IPS DF 6.9 (cell line): ENCODE measurements at regions not wholly inside any gene's neighbourhood (a gene's known extent, or its start where the extent isn't known, plus 50 kb on each side); places are given as distances from the start of the nearest gene placed in this dataset.
"Not testable (repeated sequence)": the region's sequence is repeated elsewhere in the genome, so short reads cannot be mapped to it uniquely, and the experiment has no call there.

Source experiments
- DNase-seq: peaks from one replicate; pipeline ENCODE4 v3.0.0-alpha.2; 2013; ENCODE audit warnings: low read depth, low spot score
- H3K27ac ChIP-seq: one replicate; pipeline ENCODE4 v1.5.1; 2013; ENCODE audit warnings: low read length, control low read depth
- H3K27me3 ChIP-seq: 2 replicates; pipeline ENCODE4 v1.6.1; 2013; ENCODE audit warnings: mild to moderate bottlenecking, low read length; ENCODE audit not compliant: control insufficient read depth, insufficient read depth
- H3K36me3 ChIP-seq: 2 replicates; pipeline ENCODE4 v1.6.1; 2013; ENCODE audit warnings: low read length; ENCODE audit not compliant: control insufficient read depth, insufficient read depth
- H3K4me1 ChIP-seq: 2 replicates; pipeline ENCODE4 v1.6.1; 2013; ENCODE audit warnings: low read length; ENCODE audit not compliant: control insufficient read depth, insufficient read depth
- H3K4me3 ChIP-seq: 2 replicates; pipeline ENCODE4 v1.5.1; 2013; ENCODE audit warnings: mild to moderate bottlenecking, low read length
- H3K9me3 ChIP-seq: 2 replicates; pipeline ENCODE4 v1.6.1; 2013; ENCODE audit warnings: low read length, inconsistent platforms; ENCODE audit not compliant: control insufficient read depth, insufficient read depth
- WGBS: extraction: QIAGEN DNeasy Blood & Tissue Kit; methylation state at CpG from one replicate; pipeline ENCODE4 v1.1.7; 2013; ENCODE audit warnings: mixed read lengths, missing lambda C conversion rate; ENCODE audit not compliant: insufficient read length, insufficient coverage; 5-methylcytosine and 5-hydroxymethylcytosine counted together

DNA sequence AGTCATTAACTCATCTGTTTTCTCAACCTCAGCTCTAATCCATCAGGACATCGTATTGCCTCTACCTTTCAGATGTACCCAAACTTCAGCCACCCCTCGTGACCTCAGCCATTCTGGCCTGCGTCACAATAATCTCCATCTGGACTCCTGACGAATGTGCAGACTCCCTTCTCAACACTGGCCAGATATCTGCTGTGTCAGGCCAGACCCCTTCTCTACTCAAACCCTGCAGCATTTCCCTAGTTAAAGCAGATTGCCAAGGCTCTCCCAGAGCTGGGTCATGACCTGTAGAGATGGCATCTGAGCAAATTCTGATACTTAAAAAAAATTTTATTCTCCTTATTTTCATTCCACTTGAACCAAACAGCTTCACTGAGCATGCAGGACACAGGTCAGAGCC lies 69.5 kb upstream of the TMEM18 start:
- WGBS: no CpG with 5 or more reads among the region's 4 CpGs

DNA sequence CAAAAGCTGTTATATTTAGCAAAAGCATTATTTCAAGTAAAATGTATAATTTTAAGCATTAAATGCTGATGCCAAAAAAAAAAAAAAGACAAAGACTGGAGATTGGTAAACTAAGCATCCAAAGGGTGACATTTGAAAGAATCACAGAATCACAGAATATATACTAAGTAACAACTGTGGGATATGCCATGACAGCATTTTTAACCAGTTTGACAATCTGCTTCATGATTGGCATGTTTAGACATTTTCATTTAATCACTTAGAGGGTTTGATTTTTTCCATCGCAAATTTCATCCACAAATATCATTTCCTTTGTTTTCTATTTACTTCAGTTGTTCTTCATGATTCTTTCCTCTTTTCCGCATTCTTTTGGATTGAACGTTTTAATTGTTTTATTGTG lies 66.9 kb upstream of the TMEM18 start:
- no peak overlapping the region for H3K4me3 ChIP-seq
- peaks cover 2% of the 10 kb centered on the region; the same call in 1 of the 2 replicates for H3K4me1 ChIP-seq
- H3K9me3 ChIP-seq: no peaks in the 10 kb centered on the region
- no peaks in the 10 kb centered on the region for H3K27me3 ChIP-seq
- whole genome bisulfite sequencing: 100% methylated on average over 1 of the region's 3 CpGs
- DNase-seq: no peak
- no peak overlapping the region for H3K27ac ChIP-seq
- peaks cover 5% of the 10 kb centered on the region; the same call in 1 of the 2 replicates for H3K36me3 ChIP-seq

More for the DNA sequence above, 69.5 kb upstream of the TMEM18 start:
- Histone ChIP-seq H3K4me1 (no peaks in the 10 kb centered on the region; the same call in 1 of the 2 replicates), H3K4me3 (no peak overlapping the region), H3K27me3 (no peaks in the 10 kb centered on the region), H3K9me3 (no peaks in the 10 kb centered on the region; the same call in 1 of the 2 replicates), H3K36me3 (peaks cover 5% of the 10 kb centered on the region; the same call in 1 of the 2 replicates), H3K27ac (no peak overlapping the region)
- no peak for DNase-seq

DNA sequence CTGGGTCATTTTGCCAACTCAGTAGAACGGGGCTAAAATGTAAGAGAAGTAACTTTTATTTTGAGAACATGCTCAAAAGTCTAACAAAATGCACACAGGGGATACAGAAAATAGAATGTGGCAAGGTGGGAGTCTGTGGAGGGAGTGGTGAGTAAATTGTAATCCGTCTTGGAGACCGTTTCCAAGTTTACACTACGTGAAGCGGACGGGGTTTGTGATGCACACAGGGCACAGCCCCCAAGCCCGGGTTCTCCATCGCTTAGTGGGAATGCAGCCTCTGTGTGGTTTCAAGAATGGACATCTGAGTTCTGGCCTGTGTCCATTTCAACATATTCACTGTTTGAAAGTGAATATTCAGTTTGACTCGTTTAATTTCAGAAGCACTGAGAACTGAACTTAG lies 65.0 kb upstream of the TMEM18 start:
- WGBS: no CpG with 5 or more reads among the region's 9 CpGs
- no peak for DNase-seq
- Histone ChIP-seq H3K4me1 (peaks cover 2% of the 10 kb centered on the region; the same call in 1 of the 2 replicates), H3K27me3 (no peaks in the 10 kb centered on the region), H3K36me3 (no peaks in the 10 kb centered on the region; the same call in 1 of the 2 replicates), H3K27ac (no peak overlapping the region), H3K4me3 (no peak overlapping the region), H3K9me3 (no peaks in the 10 kb centered on the region)

DNA sequence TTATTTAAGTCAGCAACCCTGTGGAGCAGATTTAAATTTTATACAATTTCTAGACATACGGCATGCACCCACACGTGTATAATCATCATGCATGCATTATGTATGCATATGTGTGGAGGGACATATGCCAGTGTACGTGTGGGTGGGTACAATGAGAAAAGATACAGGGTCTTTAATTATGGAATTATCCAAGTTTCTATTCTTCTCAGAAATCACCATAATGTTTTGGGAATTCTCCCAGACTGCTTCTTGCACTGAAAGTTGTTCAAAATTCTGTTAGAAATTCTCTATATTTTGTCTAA lies 63.9 kb upstream of the TMEM18 start:
- Histone ChIP-seq H3K9me3 (no peaks in the 10 kb centered on the region), H3K36me3 (no peaks in the 10 kb centered on the region; the same call in 1 of the 2 replicates), H3K27me3 (no peaks in the 10 kb centered on the region), H3K27ac (no peak overlapping the region), H3K4me3 (peak overlapping the region; percentile 62; the same call in 1 of the 2 replicates), H3K4me1 (peaks cover 2% of the 10 kb centered on the region; the same call in 1 of the 2 replicates)
- no CpG with 5 or more reads among the region's 3 CpGs for WGBS
- no peak for DNase-seq

DNA sequence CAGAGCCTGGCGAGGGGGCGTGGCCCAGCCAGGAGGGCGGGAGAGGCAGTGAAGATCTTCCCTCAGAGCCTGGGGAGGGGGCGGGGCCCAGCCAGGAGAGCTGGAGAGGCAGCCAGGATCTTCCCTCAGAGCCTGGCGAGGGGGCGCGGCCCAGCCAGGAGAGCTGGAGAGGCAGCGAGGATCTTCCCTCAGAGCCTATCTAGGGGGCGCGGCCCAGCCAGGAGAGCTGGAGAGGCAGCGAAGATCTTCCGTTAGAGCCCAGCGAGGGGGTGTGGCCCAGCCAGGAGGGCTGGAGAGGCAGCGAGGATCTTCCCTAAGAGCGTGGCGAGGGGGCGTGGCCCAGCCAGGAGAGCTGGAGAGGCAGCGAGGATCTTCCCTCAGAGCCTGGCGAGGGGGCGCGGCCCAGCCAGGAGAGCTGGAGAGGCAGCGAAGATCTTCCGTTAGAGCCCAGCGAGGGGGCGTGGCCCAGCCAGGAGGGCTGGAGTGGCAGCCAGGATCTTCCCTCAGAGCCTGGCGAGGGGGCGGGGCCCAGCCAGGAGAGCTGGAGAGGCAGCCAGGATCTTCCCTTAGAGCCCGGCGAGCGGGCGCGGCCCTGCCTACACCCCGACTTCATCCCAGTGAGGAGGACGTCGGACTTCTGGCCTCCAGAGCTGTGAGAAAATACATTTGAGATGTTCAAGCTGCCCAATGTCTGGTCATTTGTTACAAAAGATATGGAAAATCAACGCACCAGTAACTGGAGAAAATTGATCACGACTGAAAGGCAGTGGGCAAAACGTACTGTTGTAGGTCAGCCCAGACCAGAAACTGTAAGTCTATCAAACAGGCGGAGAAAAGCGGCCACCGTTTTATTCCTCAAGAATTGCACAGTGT lies 63.4 kb upstream of the TMEM18 start:
- not testable (repeated sequence) for H3K27me3 ChIP-seq, H3K9me3 ChIP-seq, H3K36me3 ChIP-seq, H3K4me1 ChIP-seq, H3K27ac ChIP-seq
- DNase-seq: peak; percentile 86
- H3K4me3 ChIP-seq: peak overlapping the region; percentile 62; the same call in 1 of the 2 replicates
- no CpG with 5 or more reads among the region's 41 CpGs for WGBS

DNA sequence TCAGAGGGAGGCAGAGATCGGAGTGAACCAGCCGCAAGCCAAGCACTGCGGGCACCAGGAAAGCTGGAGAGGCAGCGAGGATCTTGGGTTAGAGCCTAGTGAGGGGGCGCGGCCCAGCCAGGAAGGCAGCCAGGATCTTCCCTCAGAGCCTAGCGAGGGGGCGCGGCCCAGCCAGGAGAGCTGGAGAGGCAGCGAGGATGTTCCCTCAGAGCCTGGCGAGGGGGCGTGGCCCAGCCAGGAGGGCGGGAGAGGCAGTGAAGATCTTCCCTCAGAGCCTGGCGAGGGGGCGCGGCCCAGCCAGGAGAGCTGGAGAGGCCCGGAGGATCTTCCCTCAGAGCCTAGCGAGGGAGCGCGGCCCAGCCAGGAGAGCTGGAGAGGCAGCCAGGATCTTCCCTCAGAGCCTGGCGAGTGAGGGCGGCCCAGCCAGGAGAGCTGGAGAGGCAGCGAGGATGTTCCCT lies 62.7 kb upstream of the TMEM18 start:
- no CpG with 5 or more reads among the region's 23 CpGs for WGBS
- H3K9me3 ChIP-seq, H3K36me3 ChIP-seq, H3K4me1 ChIP-seq, H3K27me3 ChIP-seq, H3K27ac ChIP-seq: not testable (repeated sequence)
- H3K4me3 ChIP-seq: peak overlapping the region; percentile 39; the same call in 1 of the 2 replicates
- peak; percentile 71 for DNase-seq

DNA sequence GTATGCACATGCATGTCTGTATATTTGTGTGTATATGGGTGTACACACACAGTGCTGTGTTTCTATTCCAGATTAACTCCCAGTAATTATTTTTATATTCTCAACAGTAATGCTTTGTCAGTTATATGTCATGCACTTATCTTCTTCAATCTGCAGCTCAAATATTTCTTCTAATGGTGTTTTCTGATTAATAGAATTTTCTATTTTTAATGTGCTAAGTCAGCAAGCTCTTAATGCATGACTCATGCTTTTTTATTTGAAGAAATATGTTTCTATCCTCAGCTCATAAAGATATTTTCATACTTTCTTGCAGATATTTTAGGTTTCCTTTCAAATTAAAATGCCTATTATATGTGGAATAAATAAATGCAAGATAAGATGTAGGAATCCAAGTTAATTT lies 59.7 kb upstream of the TMEM18 start:
- H3K4me1 ChIP-seq: peaks cover 3% of the 10 kb centered on the region; the same call in 1 of the 2 replicates
- H3K27me3 ChIP-seq: no peaks in the 10 kb centered on the region
- no peak overlapping the region for H3K4me3 ChIP-seq
- no peaks in the 10 kb centered on the region for H3K9me3 ChIP-seq
- no peaks in the 10 kb centered on the region for H3K36me3 ChIP-seq
- DNase-seq: no peak
- no peak overlapping the region for H3K27ac ChIP-seq

DNA sequence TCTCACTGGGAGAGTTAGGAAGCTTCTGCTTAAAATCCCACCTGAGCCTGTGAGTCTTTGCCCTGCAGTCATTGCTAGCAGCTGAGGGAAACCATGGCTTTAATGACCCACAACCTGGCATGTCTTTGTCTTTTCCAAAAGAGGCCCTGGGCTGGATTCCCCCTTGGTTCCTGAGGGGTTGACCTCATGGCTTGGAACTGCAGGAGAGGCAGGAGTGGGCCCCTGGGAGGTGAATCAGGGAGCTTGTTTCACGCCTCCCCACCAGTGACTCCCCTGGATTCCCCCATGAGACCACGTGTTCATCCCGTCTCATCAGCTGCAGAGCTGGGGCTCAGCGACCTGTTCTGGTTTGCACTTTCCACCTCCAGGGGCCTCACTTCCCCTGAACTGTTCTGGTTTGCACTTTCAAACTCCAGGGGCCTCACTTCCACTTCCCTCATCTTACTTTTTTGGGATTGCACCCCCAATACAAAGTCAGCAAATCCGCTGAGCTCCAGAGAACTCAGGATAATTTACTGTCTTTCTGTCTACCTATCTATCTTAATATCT lies 58.5 kb upstream of the TMEM18 start:
- no peaks in the 10 kb centered on the region for H3K27me3 ChIP-seq
- no CpG with 5 or more reads among the region's 5 CpGs for WGBS
- H3K36me3 ChIP-seq: no peaks in the 10 kb centered on the region
- no peak overlapping the region for H3K27ac ChIP-seq
- peaks cover 6% of the 10 kb centered on the region; the same call in 1 of the 2 replicates for H3K4me1 ChIP-seq
- no peak overlapping the region for H3K4me3 ChIP-seq
- H3K9me3 ChIP-seq: no peaks in the 10 kb centered on the region
- no peak for DNase-seq

DNA sequence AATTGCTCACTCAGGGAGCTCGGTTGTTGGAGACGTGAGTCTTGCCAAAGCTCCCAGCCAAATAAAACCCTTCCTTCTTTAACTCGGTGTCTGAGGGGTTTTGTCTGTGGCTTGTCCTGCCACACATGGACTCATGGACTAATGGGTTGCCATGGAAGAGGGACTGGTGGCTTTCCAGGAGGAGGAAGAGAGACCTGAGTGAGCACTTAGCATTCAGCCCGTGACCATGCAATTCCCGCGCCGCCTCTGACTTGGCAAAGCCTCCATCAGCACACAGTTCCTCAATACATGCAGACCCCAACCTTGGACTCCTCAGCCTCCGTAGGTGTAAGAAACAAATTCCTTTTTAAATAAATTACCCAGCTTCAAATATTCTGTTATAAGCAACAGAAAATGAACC lies 57.3 kb upstream of the TMEM18 start:
- Histone ChIP-seq H3K36me3 (no peaks in the 10 kb centered on the region), H3K27ac (no peak overlapping the region), H3K4me1 (peaks cover 6% of the 10 kb centered on the region; the same call in 1 of the 2 replicates), H3K4me3 (no peak overlapping the region), H3K9me3 (no peaks in the 10 kb centered on the region), H3K27me3 (no peaks in the 10 kb centered on the region)
- WGBS: no CpG with 5 or more reads among the region's 8 CpGs
- DNase-seq: no peak

DNA sequence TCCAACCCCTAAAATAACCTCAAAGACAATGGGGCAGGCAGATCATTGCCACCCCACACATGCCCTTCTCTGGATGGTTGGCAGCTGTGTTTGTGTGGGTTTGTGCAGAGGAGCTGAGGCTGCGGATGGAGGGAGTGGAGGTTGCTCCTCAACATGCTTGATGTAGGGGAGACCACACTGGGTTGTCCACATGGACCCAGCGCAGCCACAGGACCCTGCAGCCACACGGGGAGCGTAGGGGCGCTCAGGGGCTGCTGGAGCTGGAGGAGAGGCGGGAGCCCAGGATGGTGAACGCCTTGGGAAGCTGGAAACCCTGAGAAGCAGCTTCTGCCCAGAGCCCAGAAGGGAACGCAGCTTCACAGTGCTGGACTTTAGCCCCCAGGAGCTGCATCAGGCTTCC lies 56.3 kb upstream of the TMEM18 start:
- peaks cover 7% of the 10 kb centered on the region; the same call in 1 of the 2 replicates for H3K4me1 ChIP-seq
- no peaks in the 10 kb centered on the region for H3K9me3 ChIP-seq
- no peak for DNase-seq
- H3K36me3 ChIP-seq: no peaks in the 10 kb centered on the region
- H3K4me3 ChIP-seq: no peak overlapping the region
- no peaks in the 10 kb centered on the region for H3K27me3 ChIP-seq
- no CpG with 5 or more reads among the region's 8 CpGs for WGBS
- no peak overlapping the region for H3K27ac ChIP-seq
